GM12875 (cell line): ENCODE measurements at regions not wholly inside any gene's neighbourhood (a gene's known extent, or its start where the extent isn't known, plus 50 kb on each side); places are given as distances from the start of the nearest gene placed in this dataset.
"Not testable (repeated sequence)": the region's sequence is repeated elsewhere in the genome, so short reads cannot be mapped to it uniquely, and the experiment has no call there.

Experiments used
- H3K4me3 ChIP-seq: one replicate; pipeline ENCODE4 v1.5.1; 2011; ENCODE audit warnings: low read depth, low read length, control low read depth
- CTCF ChIP-seq: IDR thresholded peaks from 2 replicates; pipeline ENCODE4 v1.5.1; 2011; ENCODE audit warnings: low read depth, mild to moderate bottlenecking, control low read depth, inconsistent platforms, low read length, moderate library complexity, borderline replicate concordance; ENCODE audit not compliant: insufficient read depth

- no peak overlapping the region for H3K4me3 ChIP-seq
- no peak for TF ChIP-seq CTCF
These were observed 250.4 kb upstream of the CHD1 start for GRCh38 chr5:99179206-99179605.

- H3K4me3 ChIP-seq = no peak overlapping the region
- TF ChIP-seq CTCF = no peak
These were observed 249.0 kb upstream of the CHD1 start for GRCh38 chr5:99177796-99178195.

- no peak overlapping the region for H3K4me3 ChIP-seq
- no peak for TF ChIP-seq CTCF
These were observed 247.4 kb upstream of the CHD1 start for GRCh38 chr5:99176186-99176585.

GRCh38 chr5:99169309-99169708 lies 240.5 kb upstream of the CHD1 start:
- no peak for TF ChIP-seq CTCF

GRCh38 chr5:99161538-99161937 lies 232.7 kb upstream of the CHD1 start:
- H3K4me3 ChIP-seq = not testable (repeated sequence)

More at GRCh38 chr5:99169309-99169708, 240.5 kb upstream of the CHD1 start:
- H3K4me3 ChIP-seq = no peak overlapping the region

- H3K4me3 ChIP-seq = no peak overlapping the region
- no peak for TF ChIP-seq CTCF
These were observed 227.9 kb upstream of the CHD1 start for GRCh38 chr5:99156688-99157087.

- not testable (repeated sequence) for H3K4me3 ChIP-seq
These were observed 214.5 kb upstream of the CHD1 start for GRCh38 chr5:99143283-99143795.

GRCh38 chr5:99141534-99142128 lies 212.8 kb upstream of the CHD1 start:
- TF ChIP-seq CTCF = no peak
- H3K4me3 ChIP-seq = no peak overlapping the region
